T-helper 9 cell (primary cell): ENCODE measurements at regions not wholly inside any gene's neighbourhood (a gene's known extent, or its start where the extent isn't known, plus 50 kb on each side); places are given as distances from the start of the nearest gene placed in this dataset.

Experiments
- DNase-seq: peaks from one replicate; pipeline ENCODE4 v3.0.0-alpha.2; 2020

DNA sequence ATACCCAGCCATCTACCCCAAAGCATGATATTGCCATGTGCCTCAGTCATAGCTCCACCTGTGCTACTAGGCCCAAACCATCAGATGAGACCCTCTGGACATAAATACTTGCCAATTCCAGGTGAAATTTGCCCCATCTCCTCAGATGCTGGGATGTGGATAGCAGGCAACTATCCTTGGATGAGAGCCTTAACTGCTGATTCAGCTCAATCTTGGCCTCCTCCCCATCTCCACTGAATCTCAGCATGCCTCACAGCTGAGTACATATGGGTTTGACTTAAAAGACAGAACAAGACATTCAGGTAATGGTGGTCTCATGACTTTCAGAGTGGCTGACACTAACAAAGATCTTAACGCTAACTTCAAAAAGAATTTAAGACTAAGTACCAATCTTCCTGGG lies 50.8 kb upstream of the KLHL13 start:
- DNase-seq, result no peak

DNA sequence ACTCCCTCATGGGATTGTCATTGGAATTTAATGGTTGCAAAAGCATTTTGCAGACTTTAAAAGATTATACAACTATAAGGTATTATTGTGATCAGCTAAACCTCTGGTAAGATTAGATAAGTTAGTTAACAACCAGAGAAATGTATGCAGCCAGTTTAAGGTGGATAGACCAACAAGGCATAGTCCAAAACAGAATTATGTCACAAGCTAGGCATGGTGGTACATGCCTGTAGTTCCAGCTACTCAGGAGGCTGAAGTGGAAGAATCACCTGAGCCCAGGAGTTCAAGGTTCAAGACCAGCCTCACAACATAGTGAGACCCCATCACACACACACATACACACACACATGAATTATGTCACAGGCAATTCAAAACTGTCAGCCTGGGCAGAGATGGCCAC lies 54.7 kb upstream of the KLHL13 start:
- no peak for DNase-seq

DNA sequence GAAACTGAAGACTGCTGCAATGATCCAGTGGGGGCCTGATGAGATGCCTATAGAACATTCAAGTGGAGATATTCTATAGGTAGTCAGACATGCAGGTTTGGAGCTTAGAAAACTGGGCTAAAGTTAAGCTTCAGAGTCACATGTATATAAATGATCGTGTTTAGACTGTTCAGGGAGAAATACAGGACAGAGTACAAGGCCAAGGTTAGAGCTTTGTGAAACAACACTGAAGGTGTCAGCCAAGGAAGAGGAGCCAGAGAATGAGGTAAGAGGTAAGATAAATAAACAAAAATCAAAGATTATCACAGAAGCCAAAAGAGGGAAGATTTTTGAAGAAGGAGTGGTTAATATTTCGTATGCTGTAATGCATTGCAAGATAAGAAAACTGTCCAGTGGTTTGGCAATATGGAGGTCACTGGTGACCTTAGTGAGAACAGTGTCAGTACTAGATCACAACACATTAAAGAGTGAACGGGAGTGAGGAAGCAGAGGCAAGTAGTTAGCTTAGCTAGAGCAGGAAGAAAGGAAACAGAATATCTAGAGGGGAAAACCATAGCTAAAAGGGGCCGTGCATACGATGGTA lies 58.0 kb upstream of the KLHL13 start:
- no peak for DNase-seq

DNA sequence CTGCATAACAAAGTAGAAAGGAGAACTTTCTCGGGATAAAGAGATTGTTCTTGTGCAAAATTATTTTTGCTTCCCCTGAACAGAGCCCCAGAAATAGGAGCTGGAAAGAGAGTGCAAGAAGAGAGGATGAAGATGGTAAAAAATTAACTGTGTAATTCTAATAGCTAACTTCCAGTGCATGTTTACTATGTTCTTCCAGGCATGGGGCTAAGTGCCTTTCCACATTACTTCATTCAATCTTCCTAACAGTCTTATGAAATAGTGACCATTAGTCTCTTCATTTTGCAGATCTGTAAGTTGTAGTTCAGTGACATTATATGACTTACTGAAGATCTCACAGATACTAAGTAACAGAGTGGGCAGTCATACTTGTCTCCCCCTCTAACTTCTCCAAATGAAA lies 61.1 kb upstream of the KLHL13 start:
- no peak for DNase-seq

DNA sequence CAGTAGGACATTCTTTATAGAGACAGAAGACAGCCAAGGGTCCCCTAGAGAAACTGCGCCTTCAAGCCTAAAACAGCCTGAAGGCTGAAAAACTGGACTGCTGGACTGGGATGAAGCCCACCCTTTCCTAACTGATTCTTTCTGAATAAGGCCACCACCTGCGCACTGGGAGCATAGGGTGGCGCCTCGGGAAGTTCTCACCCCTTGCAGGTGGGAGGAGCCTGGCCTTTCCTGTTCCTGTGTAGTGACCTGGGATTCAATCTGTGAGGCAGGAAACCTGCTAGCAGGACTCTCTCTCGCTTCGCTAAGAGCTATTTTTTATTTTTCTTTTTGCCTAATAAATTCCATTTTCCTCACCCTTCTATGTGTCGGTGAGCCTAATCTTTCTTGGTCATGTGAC lies 61.8 kb upstream of the KLHL13 start:
- DNase-seq, result no peak

DNA sequence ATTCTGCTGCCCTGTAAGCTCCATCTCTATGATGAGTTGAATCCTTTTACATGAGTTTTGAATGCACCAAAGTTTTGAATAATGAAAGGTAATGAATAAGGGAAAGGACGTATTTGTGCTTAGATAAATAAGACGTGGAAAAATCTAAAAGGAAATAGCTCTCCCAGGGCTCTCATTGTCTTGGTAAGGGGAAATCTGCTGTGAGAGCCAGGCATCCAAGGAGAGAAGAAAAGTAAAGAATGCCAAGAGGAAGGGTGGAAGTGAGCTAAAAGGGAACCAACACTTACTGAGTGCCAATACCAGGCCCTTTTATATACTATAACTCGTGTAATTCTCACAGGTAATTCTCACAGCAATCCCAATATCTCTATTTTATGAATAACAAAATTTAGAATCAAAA lies 62.6 kb upstream of the KLHL13 start:
- no peak for DNase-seq

DNA sequence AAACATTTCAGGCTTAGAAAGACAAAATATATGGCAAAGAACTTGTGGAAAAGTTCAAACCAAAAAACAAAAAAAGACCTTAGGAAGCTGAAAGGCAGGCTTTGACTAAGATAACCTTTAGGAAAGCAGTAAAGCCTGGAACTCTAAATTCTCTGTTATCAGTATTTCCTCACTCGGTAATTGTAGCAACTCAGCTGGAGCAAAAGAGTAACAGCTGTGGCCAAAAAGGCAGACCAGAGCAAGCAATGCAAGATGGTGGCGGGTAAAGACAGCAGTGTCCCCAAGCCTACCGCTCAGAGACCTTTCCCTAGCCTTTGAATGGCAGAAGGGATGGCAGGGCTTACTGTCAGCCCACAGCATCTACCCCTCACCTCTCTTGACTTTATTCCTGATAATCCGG lies 63.1 kb upstream of the KLHL13 start:
- DNase-seq, result no peak

DNA sequence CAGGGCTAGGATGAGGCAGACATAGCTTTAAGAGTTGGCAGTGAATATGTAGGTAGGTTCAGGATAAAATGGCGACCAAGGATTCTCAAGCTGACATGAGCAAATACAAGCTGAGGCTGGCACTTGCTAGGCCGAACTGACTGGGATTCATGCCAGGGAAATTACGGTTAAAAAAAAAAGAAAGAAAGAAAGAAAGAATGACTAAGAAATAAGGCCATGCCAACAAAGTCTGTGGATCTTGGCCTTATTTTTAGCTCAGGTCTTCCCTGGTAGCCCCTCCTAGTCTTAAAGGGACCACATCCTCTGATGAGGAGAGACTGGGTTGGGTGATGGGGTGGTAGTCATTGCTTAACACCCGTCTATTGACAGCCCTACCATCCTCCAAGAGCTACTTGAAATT lies 64.4 kb upstream of the KLHL13 start:
- no peak for DNase-seq

DNA sequence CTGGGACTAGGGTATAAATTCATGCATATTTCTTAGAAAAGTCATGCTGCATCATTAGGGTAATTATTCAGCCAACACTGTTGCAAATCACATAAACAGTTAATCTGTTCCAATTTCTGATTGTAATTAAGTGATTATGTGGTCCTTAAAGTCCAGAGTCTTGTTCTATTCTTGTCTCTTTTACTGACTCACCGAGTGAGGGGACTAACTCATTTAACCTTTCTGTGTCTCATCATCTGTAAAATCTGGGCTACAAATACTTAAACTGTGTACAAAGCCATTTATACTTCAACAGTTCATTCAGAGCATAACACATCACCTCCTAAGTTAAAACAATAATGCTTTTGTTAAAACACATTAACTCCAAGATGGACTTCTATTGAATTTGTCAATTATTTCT lies 65.4 kb upstream of the KLHL13 start:
- DNase-seq, result no peak

DNA sequence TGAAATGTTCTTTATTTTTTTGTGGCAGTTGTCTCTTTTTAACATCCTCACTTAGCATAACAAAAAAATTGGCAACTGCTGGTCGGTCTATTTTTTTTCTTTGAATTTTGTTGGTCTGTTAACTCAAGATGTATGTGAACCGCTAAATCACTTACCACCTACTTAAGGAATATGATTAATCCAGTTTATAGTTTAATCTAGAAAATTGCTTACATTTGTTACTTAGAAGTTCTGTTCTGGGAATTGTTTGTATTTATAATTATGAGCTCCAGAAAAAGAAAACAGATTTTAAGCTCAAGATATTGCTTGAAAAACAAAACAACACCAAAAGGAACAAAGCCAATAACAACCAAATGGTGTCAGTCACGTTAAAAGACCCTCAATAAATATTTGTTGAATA lies 66.1 kb upstream of the KLHL13 start:
- no peak for DNase-seq

DNA sequence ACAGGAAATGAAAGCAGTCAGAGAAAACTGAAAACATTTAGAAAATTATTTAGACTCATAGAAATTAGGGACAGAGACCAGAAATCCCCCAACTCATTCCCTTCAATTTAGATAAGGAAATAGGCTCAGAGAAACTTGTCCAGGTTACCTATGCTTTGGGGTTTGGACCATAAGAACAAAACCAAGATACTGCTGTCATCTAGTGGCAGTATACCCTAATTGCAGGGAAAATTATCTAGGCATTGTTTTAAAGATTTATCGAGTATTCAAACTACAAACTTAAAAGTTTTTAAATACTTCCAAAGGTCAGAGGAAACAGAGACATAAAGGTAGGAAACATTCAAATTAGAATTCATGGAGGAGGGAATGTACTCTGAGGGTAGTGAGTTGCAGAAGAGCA lies 67.0 kb upstream of the KLHL13 start:
- DNase-seq, result no peak

DNA sequence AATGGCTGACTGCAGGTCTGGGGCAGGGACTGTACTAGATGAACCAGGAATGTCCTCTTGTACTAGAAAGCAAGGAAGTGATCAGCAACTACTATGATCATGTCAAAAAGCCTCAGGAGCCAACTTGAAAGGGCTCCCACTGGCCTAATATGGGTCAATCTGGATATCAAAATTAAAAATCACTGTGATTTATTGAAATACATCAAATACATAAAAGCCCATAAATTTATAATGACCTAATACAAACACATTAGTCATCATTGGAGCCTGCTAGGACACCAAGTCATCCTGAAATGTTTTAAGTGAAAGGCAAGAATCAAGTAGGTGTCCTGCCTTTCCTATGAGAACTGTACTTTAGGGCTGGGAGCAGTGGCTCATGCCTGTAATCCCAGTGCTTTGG lies 70.5 kb upstream of the KLHL13 start:
- no peak for DNase-seq

DNA sequence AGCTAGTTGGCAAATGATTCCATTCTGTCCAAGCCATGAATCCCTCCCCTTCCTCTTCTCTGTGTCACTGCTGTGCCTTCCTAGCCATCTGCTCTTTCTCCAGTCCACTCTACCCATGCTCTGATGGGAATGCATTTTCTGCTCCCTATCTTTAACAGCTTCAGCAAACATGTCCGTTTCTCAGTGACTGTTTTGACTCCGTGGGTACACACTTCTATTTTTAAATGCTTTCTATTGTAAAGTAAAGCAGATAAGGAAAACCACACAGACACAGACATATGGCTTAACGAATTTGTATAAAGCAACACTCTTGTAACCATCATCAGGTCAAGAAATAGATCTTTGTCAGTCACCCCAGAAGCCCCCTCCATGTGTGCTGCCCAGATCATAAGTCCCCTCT lies 72.4 kb upstream of the KLHL13 start:
- no peak for DNase-seq

DNA sequence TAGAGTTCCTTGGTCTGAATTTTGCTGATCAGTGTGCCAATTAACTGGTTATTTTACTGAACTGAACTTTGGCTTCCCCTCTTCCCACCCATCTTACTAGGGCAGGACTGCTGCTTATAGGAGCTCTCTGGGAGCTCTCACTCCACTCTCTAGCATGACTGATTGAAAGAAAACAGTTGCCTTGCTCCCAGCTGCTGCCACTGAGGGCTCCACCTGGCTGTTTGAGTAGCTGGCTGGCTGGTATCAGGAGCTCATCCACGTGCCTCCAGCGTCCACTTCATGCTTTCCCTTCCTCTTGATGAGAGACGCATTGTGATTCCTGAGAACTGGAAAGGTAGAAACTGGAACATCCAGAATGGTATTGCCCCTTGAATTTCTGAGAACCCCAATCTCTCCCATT lies 73.0 kb upstream of the KLHL13 start:
- no peak for DNase-seq

DNA sequence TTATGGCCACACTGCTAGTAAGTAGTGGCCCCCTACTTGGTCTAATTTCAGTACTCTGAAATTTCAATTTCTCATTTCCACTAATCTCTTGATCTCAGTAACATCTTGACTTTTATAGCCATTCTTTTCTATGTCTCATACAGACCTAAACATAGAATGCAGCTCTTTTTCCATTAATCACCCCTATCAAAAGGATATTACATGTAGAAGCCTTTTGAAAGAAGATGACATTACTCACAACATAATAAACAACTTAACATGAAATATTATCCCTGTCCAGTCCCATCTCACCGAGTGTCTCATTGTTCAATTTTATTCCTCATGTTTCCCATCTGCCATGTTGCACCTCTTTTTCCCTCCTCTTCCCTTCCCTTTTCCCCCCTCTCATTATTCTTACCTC lies 81.1 kb upstream of the KLHL13 start:
- DNase-seq, result no peak

DNA sequence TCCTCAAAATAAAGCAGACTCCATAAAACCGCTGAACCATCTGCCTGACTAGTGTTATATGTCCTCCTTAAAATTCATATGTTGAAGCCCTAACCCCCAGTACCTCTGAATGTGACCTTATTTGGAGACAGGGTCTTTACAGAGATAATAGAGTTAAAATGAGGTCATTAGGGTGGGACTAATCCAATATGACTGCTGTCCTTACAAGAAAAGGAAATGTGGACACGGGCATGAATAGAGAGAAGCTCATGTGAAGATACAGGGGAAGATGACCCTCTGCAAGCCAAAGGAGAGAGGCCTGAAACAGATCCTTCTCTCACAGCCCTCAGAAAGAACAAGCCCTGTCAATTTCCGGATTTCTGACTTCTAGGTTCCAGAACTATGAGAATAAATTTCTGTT lies 82.0 kb upstream of the KLHL13 start:
- DNase-seq, result no peak

DNA sequence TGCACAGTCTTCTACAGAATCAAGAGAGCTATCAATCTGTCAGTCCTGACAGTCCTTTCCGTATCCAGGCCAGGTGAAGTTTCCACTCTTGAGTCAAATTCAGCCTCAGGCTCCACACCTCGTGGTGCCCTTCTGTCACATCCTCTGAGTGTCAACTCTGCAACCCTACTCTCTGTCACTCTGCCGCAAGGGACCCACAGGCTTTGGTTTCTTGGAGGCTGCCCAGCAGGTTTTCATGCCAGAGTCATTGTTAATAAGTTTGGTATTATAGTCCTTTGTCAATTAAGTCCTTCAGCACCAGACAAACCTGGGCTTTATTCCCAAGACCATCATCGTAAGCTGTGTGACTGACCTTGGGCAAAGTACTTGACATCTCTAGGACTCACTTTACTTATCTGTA lies 83.4 kb upstream of the KLHL13 start:
- DNase-seq, result no peak

DNA sequence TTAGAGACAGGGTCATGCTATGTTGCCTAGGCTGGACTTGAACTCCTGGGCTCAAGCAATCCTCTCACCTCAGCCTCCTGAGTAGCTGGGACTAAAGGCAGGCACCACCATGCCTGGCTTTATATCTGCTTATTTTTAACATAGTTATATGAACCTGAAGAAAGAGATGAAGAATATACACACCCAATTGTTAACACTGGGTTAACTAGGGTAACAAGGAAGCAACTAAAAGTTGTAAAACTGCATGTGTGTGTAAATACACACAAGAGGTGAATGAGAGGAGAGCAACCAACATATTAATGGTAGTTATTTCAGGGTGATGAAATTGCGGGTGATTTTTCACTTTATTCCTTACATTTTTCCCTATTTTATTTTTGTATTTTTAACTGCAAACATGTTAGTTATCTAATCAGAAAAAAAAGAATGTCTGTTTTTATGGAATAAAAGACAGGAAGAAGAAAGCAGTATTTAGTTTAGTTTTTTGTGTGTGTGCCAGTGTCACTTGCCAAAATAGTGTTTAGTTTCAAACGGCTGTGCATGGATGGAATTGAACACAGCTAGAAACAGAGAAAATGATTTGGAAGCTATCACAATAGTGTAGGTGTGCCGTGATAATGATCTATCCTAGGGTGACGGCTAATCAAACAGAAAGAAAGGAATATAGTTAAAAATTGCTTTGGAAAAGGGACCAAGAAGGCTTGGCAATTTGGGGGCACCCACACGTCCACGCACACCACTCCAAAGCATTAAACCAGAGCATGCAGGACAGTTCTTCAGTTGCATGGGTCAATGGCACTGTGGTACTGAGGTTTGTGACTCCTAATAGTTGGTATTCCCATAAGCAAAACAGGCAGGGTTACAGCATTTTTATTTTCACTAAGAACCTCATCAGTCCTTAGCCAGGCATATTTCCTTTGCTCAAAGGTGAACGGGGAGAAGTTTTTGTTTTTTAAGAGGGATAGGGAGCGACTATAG lies 89.1 kb upstream of the KLHL13 start:
- no peak for DNase-seq

DNA sequence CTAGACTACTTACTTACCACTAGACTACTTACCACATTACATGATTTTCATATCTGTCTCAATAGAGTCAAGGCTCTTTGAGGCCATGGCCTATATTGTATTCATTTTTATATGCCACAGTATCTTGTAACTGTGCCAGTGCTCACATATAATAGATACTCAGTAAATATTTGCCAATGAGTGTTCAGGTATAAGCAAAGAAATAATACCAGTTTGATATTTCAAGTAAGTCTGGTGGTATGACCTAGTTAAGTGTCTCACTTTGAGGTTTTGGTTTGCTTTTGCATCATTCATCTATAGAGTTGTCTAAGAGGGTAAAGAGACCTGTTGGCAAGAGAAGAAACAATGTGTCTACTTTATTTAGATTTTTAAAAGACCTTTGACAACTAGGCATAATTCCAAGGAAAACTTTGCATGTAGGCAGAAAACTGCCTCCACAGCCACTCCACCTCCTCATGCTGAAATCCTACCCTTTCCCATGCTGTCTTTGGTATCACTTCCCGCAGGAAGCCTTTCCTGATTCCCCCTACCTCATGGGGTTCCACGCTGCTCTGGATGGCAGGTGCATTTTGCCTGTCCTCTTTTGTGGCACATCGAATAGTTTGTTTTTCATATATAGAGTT lies 91.3 kb upstream of the KLHL13 start:
- DNase-seq, result no peak

DNA sequence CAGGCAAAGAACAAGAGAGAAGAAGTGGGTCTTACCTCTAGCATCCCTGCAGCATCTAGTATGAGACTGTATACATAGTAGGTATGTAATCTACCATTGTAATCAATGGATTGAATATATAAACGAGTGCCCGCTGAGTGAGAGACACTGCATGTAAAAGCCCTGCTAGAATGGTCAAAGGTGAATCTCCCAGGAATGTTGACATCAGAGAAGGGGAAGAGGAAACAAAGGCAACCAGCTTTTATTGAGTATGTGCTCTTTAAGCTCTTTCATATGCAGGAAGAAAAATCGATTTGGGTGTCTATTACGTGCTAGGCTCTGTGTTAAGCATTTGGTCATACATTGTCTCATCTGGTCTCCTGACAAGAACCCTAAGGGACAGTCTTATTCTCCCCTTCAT lies 91.9 kb upstream of the KLHL13 start:
- no peak for DNase-seq

DNA sequence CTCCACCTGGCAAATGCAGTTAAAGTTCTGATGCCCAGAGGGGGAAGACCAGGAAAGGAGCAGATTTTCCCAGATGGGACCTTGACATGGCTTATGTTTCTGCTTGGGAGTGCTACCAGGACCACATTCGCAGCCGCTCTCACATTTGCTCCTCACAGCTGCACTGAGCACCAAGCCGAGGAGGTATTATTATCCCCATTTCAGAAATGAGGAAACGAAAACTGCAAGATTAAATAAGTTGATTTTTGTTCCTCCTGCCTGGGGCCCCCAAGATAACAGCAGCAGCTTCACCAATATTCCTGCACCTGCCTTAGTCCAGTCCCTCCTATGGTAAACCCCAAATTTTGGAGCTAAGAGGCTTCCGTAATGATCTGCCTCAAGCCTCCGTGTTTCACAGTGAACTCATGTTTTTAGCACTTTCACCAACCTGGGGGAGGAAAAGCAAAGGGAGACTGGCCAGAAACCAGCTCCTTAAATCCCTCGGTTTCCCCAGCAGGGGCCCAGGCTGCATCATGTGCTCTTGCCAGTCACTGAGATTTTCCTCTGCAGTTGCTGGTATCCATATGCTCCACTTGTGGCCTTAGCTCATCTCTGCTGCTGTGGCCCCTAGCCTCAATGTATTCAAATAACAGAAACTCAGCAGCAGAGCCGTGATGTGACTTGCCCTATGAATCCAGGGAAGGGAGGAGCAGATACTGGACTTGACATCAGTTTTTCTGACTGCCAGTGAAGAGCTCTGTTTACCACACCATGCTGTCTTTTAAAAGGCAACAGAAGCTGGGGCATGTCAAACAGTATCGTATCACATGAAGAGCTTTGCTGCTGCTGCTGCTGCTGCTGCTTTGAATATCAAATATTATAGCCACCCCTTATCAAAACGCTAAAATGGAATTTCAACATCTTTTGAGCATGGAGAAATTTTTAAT lies 95.5 kb upstream of the KLHL13 start:
- DNase-seq, result no peak

DNA sequence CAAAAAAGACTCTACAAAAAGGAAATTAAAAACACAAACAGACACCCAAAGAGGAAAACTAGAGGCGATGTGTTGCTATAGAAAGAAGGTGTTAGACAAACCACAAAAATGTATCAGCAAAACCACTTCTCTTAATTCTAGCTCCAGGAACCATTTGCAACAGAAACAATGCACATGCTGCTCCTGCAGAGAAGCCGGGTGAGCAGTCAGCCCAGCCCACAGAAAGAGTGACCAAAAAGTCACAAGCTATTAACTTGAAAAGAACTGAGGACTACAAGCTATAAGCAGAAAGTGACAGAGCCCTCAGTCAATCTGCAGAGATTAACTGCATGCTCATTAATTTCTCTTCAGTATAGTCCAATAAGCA lies 96.2 kb upstream of the KLHL13 start:
- DNase-seq, result no peak

DNA sequence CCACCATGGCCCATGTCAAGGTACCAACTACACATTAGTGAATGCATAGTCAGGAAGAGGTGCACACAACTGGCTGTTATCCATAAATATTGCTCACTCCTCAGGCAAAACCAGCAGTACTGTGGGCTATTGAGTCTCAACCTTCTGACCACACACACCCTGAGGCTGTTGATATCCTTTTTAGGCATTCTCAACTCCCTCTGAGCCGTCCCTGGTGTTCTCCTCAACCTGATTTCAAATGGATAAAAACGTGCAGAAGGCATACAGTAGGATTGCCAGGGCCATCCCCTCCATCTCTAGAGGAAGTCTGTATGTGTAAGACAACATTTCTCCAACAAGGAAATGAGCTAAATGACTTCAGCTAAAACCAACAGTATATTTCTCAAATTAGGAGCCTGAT lies 98.7 kb upstream of the KLHL13 start:
- DNase-seq, result no peak
